IPS-18c (cell line): ENCODE measurements at regions not wholly inside any gene's neighbourhood (a gene's known extent, or its start where the extent isn't known, plus 50 kb on each side); places are given as distances from the start of the nearest gene placed in this dataset.

Experiments
- H3K4me3 ChIP-seq: 2 replicates; pipeline ENCODE4 v1.7.0; 2013; ENCODE audit warnings: low read depth, mild to moderate bottlenecking, low read length, moderate library complexity; ENCODE audit not compliant: insufficient read depth
- H3K9me3 ChIP-seq: one replicate; pipeline ENCODE4 v1.6.1; 2013; ENCODE audit warnings: mild to moderate bottlenecking, low read length, moderate library complexity; ENCODE audit not compliant: control insufficient read depth, insufficient read depth

GRCh38 chr5:105782501-105782900 lies 1888.2 kb downstream of the EFNA5 start:
- H3K9me3 ChIP-seq = no peaks in the 10 kb centered on the region
- no peak overlapping the region for H3K4me3 ChIP-seq

DNA sequence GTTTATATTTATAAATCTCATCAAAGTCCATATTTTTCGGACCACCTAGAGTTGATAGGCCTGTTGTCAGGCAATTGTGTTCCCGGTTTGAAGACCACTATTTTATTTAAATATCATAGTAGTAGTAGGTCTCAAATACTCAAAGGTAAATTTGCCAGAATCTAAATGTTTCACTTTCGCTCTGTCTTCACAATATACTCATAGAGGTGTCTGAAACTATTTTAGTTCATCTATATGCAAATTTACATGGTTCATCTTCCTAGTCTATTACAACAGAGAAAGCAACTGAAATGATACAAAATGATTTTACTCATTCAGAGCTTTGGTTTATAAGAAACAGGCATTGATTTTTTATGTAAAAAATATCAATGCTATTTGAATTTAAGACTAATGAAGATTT lies 1897.5 kb downstream of the EFNA5 start:
- Histone ChIP-seq H3K9me3 (no peaks in the 10 kb centered on the region), H3K4me3 (no peak overlapping the region)

DNA sequence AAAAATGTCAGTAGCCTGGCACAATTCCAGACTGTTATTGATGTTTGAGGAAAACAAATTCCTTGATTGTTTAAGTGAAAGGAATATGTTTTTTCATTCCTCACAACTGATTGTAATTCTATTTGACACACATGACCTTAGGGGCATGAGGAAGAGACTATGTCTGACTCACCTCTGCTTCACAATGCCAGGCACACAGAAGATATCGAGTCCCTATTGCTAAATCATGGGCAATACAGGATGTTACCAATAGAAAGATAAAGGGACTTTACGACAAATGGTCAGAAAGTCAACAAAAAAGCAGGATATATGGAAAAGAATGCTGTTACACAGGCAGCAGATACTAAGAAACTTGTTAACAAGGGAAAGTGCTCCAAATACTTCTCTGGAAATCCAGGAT lies 1903.5 kb downstream of the EFNA5 start:
- peaks cover 5% of the 10 kb centered on the region for H3K9me3 ChIP-seq
- H3K4me3 ChIP-seq = no peak overlapping the region

DNA sequence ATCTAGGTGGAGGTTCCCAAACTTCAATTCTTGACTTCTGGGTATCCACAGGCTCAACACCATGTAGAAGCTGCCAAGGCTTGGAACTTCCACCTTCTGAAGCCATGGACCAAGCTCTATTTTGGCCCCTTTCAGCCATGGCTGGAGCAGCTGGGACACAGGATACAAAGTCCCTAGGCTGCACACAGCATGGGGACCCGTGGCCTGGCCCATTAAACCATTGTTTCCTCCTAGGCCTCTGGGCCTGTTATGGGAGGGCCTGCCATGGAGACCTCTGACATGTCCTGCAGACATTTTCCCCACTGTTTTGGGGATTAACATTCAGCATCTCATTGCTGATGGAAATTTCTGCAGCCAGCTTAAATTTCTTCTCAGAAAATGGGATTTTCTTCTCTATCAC lies 1908.0 kb downstream of the EFNA5 start:
- H3K9me3 ChIP-seq = peaks cover 10% of the 10 kb centered on the region
- H3K4me3 ChIP-seq = no peak overlapping the region

DNA sequence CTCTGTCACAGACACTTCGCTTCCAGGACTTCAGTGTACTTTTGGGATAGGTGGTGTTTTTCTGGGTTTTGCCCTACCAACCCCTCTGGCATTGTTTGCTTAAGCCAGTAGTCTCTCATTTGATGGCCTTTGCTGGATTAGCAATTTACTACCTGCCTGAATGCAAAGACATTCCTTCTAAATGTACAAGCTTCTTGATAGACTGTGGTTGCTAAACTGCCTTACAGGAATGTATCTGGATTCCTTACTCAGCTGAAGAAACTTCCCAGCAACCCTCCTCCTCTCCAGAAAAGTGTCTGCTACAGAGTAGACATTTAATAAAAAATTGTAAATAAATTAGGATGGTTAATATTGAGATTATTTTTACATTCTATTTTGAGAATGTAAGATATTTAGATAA lies 1916.7 kb downstream of the EFNA5 start:
- no peak overlapping the region for H3K4me3 ChIP-seq

DNA sequence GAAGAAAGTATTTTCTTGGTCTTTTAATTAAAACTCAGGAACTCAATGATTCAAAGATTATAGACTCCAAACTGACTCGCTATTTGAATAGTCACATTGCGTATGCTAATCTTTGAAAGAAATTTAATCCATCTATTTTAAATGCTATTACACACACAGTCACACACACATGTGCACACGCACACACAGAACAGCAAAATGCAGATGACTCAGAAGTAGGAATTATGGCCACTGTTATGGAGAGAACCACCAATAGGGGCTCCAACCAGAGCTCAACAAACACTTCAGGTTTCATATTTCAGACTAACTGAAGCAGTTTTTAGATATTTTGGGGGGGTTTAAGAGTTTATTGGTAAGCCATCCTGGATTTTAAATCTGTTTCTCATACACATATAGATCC lies 1917.9 kb downstream of the EFNA5 start:
- Histone ChIP-seq H3K9me3 (no peaks in the 10 kb centered on the region), H3K4me3 (no peak overlapping the region)

More for the DNA sequence above, 1916.7 kb downstream of the EFNA5 start:
- H3K9me3 ChIP-seq = no peaks in the 10 kb centered on the region

DNA sequence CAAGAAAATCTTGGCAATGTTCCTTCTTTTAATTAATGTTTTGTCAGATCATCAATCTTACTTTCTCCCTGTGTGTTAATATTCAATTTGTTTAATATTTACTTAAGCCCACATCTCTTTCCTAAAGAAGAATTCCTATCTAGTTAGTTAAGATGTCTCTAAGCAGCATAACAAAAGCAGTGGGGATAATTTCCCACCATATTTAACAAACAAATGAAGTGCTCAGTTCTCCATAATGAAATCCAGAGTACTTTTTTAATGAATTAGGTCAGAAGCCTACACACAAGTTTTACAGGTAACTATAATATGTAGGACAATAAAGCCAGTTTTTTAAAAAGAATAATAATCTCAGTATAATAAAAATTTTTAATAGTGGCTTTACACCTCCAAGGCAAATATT lies 1918.8 kb downstream of the EFNA5 start:
- no peaks in the 10 kb centered on the region for H3K9me3 ChIP-seq
- H3K4me3 ChIP-seq = no peak overlapping the region

GRCh38 chr5:105745111-105745510 lies 1925.6 kb downstream of the EFNA5 start:
- H3K4me3 ChIP-seq = no peak overlapping the region
- no peaks in the 10 kb centered on the region for H3K9me3 ChIP-seq

GRCh38 chr5:105740242-105740641 lies 1930.5 kb downstream of the EFNA5 start:
- H3K4me3 ChIP-seq = no peak overlapping the region

GRCh38 chr5:105739732-105740131 lies 1931.0 kb downstream of the EFNA5 start:
- H3K9me3 ChIP-seq = no peaks in the 10 kb centered on the region
- H3K4me3 ChIP-seq = no peak overlapping the region

More at GRCh38 chr5:105740242-105740641, 1930.5 kb downstream of the EFNA5 start:
- no peaks in the 10 kb centered on the region for H3K9me3 ChIP-seq

DNA sequence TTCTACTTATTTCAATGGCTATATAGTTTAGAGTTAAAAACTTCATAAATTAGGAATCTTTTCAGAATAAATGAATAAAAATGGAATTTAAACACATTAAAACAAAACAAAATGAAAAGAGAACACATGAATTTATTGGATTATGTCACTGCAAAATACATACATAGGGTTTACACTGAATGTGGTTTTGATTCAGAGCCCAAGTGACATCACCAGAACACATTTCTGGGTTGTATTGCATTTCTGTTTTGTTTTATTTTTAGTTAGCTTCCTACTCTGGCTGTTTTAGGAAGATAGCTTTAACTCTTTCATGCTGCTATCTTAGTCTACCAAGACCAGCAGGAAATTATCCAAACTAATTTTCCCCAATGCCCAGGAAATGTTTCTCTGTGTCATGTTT lies 1935.0 kb downstream of the EFNA5 start:
- H3K4me3 ChIP-seq = no peak overlapping the region
- no peaks in the 10 kb centered on the region for H3K9me3 ChIP-seq

DNA sequence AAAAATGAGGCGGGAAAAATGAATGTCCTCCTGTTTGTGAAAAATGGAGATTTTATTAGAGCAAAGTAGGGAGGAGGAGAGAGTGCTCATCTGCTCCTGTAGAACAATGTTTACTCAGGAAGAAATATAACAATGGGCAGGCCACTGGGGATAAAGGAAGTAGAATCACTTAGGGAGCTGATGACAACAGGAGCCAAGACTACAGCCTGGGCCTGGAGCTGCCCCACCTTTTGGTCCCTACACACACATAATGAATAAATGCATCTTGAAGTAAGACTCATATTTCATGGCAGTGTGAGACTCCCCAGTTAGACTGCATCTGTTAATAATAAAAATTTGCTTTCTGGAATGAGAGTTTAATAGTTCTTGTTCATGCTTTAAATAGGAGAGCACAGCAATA lies 1939.8 kb downstream of the EFNA5 start:
- Histone ChIP-seq H3K9me3 (no peaks in the 10 kb centered on the region), H3K4me3 (no peak overlapping the region)

DNA sequence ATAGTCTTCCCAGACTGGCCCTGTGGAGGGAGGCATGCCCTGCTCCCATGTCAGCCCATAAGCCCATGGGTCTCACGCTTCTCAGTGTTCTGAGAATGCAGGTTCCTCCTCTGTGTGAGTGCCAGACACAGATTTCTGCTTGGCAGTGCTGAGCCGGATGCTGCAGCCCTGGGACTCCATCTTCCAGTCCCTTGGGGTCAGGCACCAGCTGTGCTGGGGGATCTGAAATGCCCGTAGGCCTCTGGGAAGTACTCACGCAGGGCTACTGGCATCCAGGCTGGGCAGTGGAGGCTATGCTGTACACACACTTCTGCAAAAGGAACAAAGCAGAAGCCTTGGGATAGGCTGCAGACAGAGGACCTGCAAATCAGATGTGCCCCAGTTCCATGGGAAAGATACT lies 1944.6 kb downstream of the EFNA5 start:
- Histone ChIP-seq H3K9me3 (no peaks in the 10 kb centered on the region), H3K4me3 (no peak overlapping the region)

DNA sequence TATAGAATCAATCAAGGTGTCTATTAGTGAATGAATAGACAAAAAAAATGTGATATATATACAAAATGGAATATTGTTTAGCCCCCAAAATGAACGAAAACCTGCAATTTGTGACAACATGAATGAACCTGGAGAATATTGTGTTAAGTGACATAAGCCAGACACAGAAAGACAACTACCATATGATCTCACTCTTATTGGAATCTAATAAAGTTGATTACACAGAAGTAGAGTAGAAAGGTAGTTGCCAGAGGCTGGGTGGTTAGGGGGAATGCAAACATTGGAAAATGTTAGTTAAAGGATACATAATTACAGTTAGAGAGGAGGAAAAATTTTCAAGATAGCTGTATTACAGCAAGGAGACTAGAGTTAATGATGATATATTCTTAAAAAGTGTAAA lies 1962.3 kb downstream of the EFNA5 start:
- Histone ChIP-seq H3K4me3 (no peak overlapping the region), H3K9me3 (no peaks in the 10 kb centered on the region)

DNA sequence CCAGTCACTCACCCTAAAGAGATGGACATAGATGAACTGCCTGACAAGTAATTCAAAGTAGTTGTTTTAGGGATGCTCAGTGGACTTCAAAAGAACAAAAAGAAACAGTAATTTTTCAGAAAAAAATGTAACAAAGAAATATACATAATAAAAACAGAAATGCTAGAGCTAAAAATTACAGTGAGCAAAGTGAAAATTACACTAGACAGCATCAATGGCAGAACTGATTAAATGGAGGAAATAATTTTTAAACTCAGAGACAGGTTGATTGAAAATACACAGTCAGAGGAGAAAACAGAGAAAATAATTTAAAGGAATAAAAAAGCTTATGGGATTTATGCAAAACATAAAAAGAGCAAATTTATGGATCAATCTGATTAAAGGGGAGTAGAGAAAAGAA lies 1968.4 kb downstream of the EFNA5 start:
- Histone ChIP-seq H3K9me3 (peaks cover 4% of the 10 kb centered on the region), H3K4me3 (no peak overlapping the region)

- H3K9me3 ChIP-seq = peaks cover 4% of the 10 kb centered on the region
- no peak overlapping the region for H3K4me3 ChIP-seq
Observed at GRCh38 chr5:105696440-105696839, 1974.3 kb downstream of the EFNA5 start.

GRCh38 chr5:105695941-105696340 lies 1974.8 kb downstream of the EFNA5 start:
- H3K9me3 ChIP-seq = peaks cover 4% of the 10 kb centered on the region
- no peak overlapping the region for H3K4me3 ChIP-seq

DNA sequence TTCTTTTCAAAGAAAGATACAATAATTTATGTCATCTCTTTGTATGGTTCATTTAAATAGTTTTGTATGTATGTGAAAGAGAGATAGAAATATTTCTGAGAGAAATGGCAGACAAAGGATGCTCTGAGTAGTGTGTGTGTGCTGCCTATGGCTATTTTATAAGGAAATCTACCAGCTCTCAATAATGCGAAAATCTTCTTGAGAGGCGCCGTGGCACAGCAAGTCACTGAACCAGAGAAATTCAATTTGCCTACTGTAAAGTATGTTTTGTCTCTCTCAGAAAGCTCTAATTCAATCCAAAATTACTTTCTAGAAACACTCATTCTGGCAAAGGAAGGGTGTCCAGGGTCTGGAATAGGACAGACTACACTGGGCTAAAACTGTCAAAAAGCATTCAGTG lies 1981.1 kb downstream of the EFNA5 start:
- Histone ChIP-seq H3K4me3 (no peak overlapping the region), H3K9me3 (no peaks in the 10 kb centered on the region)

GRCh38 chr5:105688227-105688792 lies 1982.4 kb downstream of the EFNA5 start:
- no peaks in the 10 kb centered on the region for H3K9me3 ChIP-seq

More at GRCh38 chr5:105688227-105688792, 1982.4 kb downstream of the EFNA5 start:
- no peak overlapping the region for H3K4me3 ChIP-seq
